SK-N-SH treated with all-trans-retinoic acid at 6 μM for 48 hours (cell line): ENCODE measurements at regions not wholly inside any gene's neighbourhood (a gene's known extent, or its start where the extent isn't known, plus 50 kb on each side); places are given as distances from the start of the nearest gene placed in this dataset.

Experiments
- CSDC2 ChIP-seq: fragments of 250-450 bp; sonication (Bioruptor Pico); IDR thresholded peaks from 2 replicates; pipeline ENCODE4 v1.5.0; 2020; ENCODE audit warnings: mild to moderate bottlenecking, moderate library complexity
- TOX ChIP-seq: fragments of 250-450 bp; sonication (Bioruptor Pico); IDR thresholded peaks from 2 replicates; pipeline ENCODE4 v1.8.0; 2021; ENCODE audit warnings: mild to moderate bottlenecking, moderate library complexity, borderline replicate concordance
- ZNF70 ChIP-seq: fragments of 450-650 bp; formaldehyde crosslinking; IDR thresholded peaks from 2 replicates; pipeline ENCODE4 v1.5.0; 2020; ENCODE audit warnings: mild to moderate bottlenecking, moderate library complexity
- ZNF8 ChIP-seq: fragments of 450-650 bp; formaldehyde crosslinking; IDR thresholded peaks from 2 replicates; pipeline ENCODE4 v1.5.0; 2020; ENCODE audit warnings: mild to moderate bottlenecking, moderate library complexity
- TF ChIP-seq, protein P1 (sequence below): fragments of 250-450 bp; sonication (Bioruptor Pico); IDR thresholded peaks from 2 replicates; pipeline ENCODE4 v1.8.0; 2021; ENCODE audit warnings: low read depth, mild to moderate bottlenecking, moderate library complexity, borderline replicate concordance
- TF ChIP-seq, protein P2 (sequence below): fragments of 250-450 bp; sonication (Bioruptor Pico); IDR thresholded peaks from 2 replicates; pipeline ENCODE4 v1.8.0; 2020; ENCODE audit warnings: mild to moderate bottlenecking, moderate library complexity, borderline replicate concordance
- TF ChIP-seq, protein P3 (sequence below): fragments of 250-450 bp; sonication (Bioruptor Pico); IDR thresholded peaks from 2 replicates; pipeline ENCODE4 v1.5.1; 2020; ENCODE audit warnings: low read depth, mild to moderate bottlenecking, moderate library complexity

DNA sequence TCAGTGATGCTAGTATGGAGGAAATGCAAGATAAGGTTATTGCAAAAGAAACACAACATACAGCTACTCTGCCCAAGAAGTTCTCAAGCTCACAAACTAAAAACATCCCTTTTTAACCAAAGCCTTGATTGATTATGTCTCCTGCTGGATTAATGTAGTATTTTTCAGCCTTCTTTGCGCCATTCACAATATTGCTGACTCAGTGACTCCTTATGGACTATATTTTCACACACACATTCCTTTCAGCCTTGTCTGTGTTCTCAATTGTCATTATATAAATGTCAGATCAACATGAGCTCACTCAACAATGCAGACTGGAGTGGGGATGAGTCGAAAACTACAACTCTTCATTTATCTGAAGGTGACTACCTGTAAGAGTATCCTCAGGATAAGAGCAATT is 579.3 kb upstream of the CDH8 start:
- TF ChIP-seq TOX = no peak
- TF ChIP-seq CSDC2 (CRISPR knock-in tag) = no peak
- TF ChIP-seq ZNF8 = no peak
- TF ChIP-seq, protein P1, sequence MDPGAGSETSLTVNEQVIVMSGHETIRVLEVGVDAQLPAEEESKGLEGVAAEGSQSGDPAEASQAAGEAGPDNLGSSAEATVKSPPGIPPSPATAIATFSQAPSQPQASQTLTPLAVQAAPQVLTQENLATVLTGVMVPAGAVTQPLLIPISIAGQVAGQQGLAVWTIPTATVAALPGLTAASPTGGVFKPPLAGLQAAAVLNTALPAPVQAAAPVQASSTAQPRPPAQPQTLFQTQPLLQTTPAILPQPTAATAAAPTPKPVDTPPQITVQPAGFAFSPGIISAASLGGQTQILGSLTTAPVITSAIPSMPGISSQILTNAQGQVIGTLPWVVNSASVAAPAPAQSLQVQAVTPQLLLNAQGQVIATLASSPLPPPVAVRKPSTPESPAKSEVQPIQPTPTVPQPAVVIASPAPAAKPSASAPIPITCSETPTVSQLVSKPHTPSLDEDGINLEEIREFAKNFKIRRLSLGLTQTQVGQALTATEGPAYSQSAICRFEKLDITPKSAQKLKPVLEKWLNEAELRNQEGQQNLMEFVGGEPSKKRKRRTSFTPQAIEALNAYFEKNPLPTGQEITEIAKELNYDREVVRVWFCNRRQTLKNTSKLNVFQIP (CRISPR knock-in tag) = no peak
- TF ChIP-seq, protein P2, sequence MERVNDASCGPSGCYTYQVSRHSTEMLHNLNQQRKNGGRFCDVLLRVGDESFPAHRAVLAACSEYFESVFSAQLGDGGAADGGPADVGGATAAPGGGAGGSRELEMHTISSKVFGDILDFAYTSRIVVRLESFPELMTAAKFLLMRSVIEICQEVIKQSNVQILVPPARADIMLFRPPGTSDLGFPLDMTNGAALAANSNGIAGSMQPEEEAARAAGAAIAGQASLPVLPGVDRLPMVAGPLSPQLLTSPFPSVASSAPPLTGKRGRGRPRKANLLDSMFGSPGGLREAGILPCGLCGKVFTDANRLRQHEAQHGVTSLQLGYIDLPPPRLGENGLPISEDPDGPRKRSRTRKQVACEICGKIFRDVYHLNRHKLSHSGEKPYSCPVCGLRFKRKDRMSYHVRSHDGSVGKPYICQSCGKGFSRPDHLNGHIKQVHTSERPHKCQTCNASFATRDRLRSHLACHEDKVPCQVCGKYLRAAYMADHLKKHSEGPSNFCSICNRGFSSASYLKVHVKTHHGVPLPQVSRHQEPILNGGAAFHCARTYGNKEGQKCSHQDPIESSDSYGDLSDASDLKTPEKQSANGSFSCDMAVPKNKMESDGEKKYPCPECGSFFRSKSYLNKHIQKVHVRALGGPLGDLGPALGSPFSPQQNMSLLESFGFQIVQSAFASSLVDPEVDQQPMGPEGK = no peak
- no peak for TF ChIP-seq ZNF70
- TF ChIP-seq, protein P3, sequence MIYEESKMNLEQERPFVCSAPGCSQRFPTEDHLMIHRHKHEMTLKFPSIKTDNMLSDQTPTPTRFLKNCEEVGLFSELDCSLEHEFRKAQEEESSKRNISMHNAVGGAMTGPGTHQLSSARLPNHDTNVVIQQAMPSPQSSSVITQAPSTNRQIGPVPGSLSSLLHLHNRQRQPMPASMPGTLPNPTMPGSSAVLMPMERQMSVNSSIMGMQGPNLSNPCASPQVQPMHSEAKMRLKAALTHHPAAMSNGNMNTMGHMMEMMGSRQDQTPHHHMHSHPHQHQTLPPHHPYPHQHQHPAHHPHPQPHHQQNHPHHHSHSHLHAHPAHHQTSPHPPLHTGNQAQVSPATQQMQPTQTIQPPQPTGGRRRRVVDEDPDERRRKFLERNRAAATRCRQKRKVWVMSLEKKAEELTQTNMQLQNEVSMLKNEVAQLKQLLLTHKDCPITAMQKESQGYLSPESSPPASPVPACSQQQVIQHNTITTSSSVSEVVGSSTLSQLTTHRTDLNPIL (CRISPR knock-in tag) = no peak
